Endothelial cell of umbilical vein (primary cell): ENCODE measurements at regions not wholly inside any gene's neighbourhood (a gene's known extent, or its start where the extent isn't known, plus 50 kb on each side); places are given as distances from the start of the nearest gene placed in this dataset.

ENCODE experiments used
- CTCF ChIP-seq, 2 donors: IDR thresholded peaks; 1 replicate in 1 of 2; 2 replicates in 1 of 2; pipeline ENCODE4 v1.5.1; 2011; ENCODE audit warnings: low read length in 2 of 2, mild to moderate bottlenecking in 2 of 2, moderate library complexity in 2 of 2, control low read depth in 1 of 2, inconsistent platforms in 1 of 2, low read depth in 1 of 2; ENCODE audit not compliant: insufficient read depth in 1 of 2; ENCODE audit errors: extremely low read depth in 1 of 2
- POLR2A ChIP-seq: IDR thresholded peaks from 2 replicates; pipeline ENCODE4 v1.6.1; 2012; ENCODE audit warnings: low read depth, mild to moderate bottlenecking, control low read depth, low read length
- POLR2AphosphoS5 ChIP-seq: IDR thresholded peaks from 2 replicates; pipeline ENCODE4 v1.6.1; 2012; ENCODE audit warnings: low read depth, mild to moderate bottlenecking, control low read depth, low read length, moderate library complexity; ENCODE audit not compliant: insufficient read depth

DNA sequence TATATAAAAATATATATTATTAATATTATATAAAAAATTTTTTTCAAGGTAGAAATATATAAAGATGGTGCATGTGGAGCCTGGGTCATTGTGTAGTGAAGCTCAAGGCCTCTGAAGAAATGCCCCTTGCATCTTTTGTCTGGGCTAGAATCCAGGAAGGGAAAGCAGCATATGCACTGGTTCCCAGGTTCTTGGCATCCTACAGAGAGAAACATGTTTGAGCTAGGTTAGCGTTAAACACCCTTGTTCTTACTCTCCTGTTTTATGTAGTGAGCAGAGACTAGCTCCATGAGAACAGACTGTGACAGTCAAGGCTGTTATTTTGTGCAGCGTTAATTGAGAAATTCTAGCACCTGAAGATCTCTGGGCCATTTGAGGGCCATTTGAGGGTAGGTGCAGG lies 116.1 kb downstream of the POM121L12 start:
- TF ChIP-seq CTCF (IDR thresholded peaks at IDR 0.05; ENCODE audit: extremely low read depth in 1 of 2, insufficient read depth in 1 of 2, low read depth in 1 of 2, low read length in 2 of 2) (no peak), POLR2A (no peak), POLR2AphosphoS5 (no peak)
